T-helper 22 cell (primary cell): ENCODE measurements at regions not wholly inside any gene's neighbourhood (a gene's known extent, or its start where the extent isn't known, plus 50 kb on each side); places are given as distances from the start of the nearest gene placed in this dataset.
A peak's percentile ranks its signal among the peaks of the same experiment; 100 is the strongest.

Source experiments
- DNase-seq: peaks from one replicate; pipeline ENCODE4 v3.0.0-alpha.2; 2020; ENCODE audit warnings: low read depth

GRCh38 chr18:45168866-45169600 is 446.2 kb upstream of the SLC14A2 start:
- no peak for DNase-seq

- no peak for DNase-seq
These were observed 445.7 kb upstream of the SLC14A2 start for GRCh38 chr18:45169610-45170009.

GRCh38 chr18:45171679-45172191 is 443.5 kb upstream of the SLC14A2 start:
- DNase-seq, result no peak

GRCh38 chr18:45173327-45173726 is 441.9 kb upstream of the SLC14A2 start:
- DNase-seq, result no peak

- DNase-seq, result no peak
These were observed 441.3 kb upstream of the SLC14A2 start for GRCh38 chr18:45173799-45174519.

GRCh38 chr18:45174629-45175136 is 440.6 kb upstream of the SLC14A2 start:
- no peak for DNase-seq

- no peak for DNase-seq
These were observed 439.8 kb upstream of the SLC14A2 start for GRCh38 chr18:45175511-45175910.

- no peak for DNase-seq
These were observed 428.4 kb upstream of the SLC14A2 start for GRCh38 chr18:45186832-45187231.

GRCh38 chr18:45191795-45192194 is 423.5 kb upstream of the SLC14A2 start:
- DNase-seq, result no peak

GRCh38 chr18:45197526-45197970 is 417.7 kb upstream of the SLC14A2 start:
- no peak for DNase-seq

GRCh38 chr18:45198526-45198925 is 416.8 kb upstream of the SLC14A2 start:
- no peak for DNase-seq

GRCh38 chr18:45201029-45201428 is 414.2 kb upstream of the SLC14A2 start:
- DNase-seq, result no peak

- no peak for DNase-seq
These were observed 413.8 kb upstream of the SLC14A2 start for GRCh38 chr18:45201489-45201888.

GRCh38 chr18:45202061-45202460 is 413.2 kb upstream of the SLC14A2 start:
- DNase-seq, result no peak

- DNase-seq, result no peak
These were observed 411.6 kb upstream of the SLC14A2 start for GRCh38 chr18:45203677-45204076.

GRCh38 chr18:45207328-45207727 is 407.9 kb upstream of the SLC14A2 start:
- no peak for DNase-seq

- DNase-seq, result no peak
These were observed 407.1 kb upstream of the SLC14A2 start for GRCh38 chr18:45208164-45208563.

GRCh38 chr18:45212181-45213039 is 402.9 kb upstream of the SLC14A2 start:
- peak; percentile 14 for DNase-seq

- no peak for DNase-seq
These were observed 402.3 kb upstream of the SLC14A2 start for GRCh38 chr18:45213040-45213333.

- no peak for DNase-seq
These were observed 396.8 kb upstream of the SLC14A2 start for GRCh38 chr18:45218436-45218835.

- DNase-seq, result no peak
These were observed 393.9 kb upstream of the SLC14A2 start for GRCh38 chr18:45221363-45221762.

- DNase-seq, result no peak
These were observed 393.1 kb upstream of the SLC14A2 start for GRCh38 chr18:45222180-45222579.
